SH-SY5Y (cell line): ENCODE measurements at regions not wholly inside any gene's neighbourhood (a gene's known extent, or its start where the extent isn't known, plus 50 kb on each side); places are given as distances from the start of the nearest gene placed in this dataset.

ENCODE experiments used
- GATA2 ChIP-seq: IDR thresholded peaks from 2 replicates; pipeline ENCODE4 v1.6.1; 2011; ENCODE audit warnings: mild to moderate bottlenecking, low read depth, low read length
- GATA3 ChIP-seq: IDR thresholded peaks from 2 replicates; pipeline ENCODE4 v1.6.1; 2011; ENCODE audit warnings: low read depth, mild to moderate bottlenecking, low read length, moderate library complexity

- TF ChIP-seq GATA2 = no peak
- TF ChIP-seq GATA3 = no peak
Measured at GRCh38 chr7:33829536-33829935, 75.8 kb upstream of the BMPER start.
